GM18519 (cell line): ENCODE measurements at regions not wholly inside any gene's neighbourhood (a gene's known extent, or its start where the extent isn't known, plus 50 kb on each side); places are given as distances from the start of the nearest gene placed in this dataset.
"Not testable (repeated sequence)": the region's sequence is repeated elsewhere in the genome, so short reads cannot be mapped to it uniquely, and the experiment has no call there.

Experiments
- ATAC-seq: cut with Tn5 transposase; IDR thresholded peaks from one replicate; pipeline ENCODE4 v1.9.1; 2021; ENCODE audit warnings: mild to moderate bottlenecking, moderate library complexity; ENCODE audit not compliant: unreplicated experiment, low FRiP score

DNA sequence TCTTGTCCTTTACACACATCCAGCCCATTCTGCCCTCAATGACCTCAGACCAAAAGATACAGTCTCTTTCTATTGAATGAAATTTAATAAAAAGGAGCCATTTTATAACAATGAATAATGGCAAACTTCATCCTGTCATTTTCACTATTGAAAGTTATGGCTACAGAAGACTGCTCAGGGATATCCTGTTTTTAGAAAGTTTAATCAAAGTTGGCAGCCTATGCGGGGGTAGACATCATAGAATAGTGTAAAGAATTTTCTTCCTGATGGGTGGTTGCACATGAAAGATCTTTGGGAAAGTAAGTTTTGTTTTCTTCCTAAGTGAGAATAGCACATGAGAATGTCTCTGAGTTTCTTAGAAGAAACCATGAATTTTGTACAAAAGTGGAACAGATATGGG is 670.4 kb upstream of the CDH6 start:
- ATAC-seq: no peak

DNA sequence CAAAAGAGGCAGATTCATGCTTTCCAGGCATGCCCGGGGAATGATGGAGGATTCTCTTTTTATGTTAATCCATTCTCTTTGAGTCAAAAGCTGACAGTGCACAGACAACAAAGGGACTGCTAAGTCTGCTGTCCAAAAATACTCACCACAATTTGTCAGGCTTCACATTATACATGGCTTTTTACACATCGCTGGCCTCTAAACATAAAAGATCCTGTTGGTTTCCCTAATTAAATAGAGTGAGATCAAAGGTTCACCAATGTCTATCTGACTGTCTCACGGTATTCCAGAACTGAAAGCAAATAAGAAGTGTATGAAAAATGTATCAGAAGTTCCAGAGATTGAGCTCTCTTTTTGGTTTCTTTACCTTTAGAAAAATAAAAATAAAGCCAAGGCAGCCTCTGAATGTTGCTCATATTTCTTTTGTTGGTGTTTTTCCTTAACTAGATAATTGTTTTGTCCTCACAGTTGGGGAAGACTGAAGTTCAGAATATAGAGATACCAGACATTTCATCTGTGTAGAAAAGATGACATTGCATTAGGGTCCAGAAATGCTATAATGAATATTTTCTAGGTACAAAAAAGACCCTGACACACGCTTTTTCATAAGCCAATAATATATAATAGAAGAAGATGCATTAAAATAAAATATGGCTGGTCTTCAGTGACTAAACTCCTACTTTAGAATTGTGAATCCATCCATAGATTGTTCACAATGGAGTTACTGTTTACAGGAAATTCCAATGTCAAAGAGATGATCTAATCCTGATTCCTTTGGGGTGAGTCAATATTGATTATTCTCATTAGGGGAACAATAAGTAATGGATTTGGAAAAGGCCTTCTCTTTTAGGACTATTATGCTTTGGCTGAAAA is 688.2 kb upstream of the CDH6 start:
- ATAC-seq: no peak

DNA sequence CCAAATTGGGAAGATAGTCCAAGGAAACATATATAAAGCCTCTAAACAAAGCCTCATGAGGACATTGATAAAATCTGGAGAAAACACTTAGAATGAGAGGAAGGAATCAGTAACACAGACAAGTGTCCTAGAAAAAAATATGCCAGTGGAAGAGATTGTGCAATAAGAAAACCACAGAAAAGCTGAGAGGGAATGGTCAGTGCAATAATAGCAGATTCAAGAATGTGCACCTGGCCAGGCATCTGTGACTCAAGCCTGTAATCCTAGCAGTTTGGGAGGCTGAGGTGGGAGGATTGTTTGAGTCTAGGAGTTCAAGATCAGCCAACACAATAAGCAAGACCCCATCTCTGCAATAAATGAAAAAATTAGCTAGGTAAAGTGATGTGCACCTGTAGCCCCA is 691.2 kb upstream of the CDH6 start:
- ATAC-seq: no peak

GRCh38 chr5:30501065-30501464 is 692.4 kb upstream of the CDH6 start:
- no peak for ATAC-seq

GRCh38 chr5:30500513-30500912 is 693.0 kb upstream of the CDH6 start:
- no peak for ATAC-seq

DNA sequence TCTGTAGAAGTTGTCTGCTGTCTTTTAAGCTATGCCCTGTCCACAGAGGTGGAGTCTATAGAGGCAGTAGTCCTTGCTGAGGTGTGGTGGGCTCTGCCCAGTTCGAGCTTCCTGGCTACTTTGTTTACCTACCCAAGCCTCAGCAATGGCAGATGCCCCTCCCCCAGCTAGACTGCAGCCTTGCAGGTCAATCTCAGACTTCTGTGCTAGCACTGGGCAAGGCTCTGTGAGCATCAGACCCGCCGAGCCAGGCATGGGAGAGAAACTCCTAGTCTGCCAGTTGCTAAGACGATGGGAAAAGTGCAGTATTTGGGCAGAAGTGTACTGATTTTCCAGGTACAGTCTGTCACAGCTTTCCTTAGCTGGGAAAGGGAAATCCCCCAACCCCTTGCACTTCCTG is 694.1 kb upstream of the CDH6 start:
- no peak for ATAC-seq

DNA sequence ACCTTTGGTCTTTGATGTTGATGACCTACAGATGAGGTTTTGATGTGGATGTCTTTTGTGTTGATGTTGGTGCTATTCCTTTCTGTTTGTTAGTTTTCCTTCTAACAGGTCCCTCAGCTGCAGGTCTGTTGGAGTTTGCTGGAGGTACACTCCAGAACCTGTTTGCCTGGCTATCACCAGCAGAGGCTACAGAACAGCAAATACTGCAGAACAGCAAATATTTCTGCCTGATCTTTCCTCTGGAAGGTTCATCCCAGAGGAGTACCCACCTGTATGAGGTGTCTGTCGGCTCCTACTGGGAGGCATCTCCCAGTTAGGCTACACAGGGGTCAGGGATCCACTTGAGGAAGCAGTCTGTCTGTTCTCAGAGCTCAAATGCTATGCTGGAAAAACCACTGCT is 694.5 kb upstream of the CDH6 start:
- ATAC-seq: no peak

DNA sequence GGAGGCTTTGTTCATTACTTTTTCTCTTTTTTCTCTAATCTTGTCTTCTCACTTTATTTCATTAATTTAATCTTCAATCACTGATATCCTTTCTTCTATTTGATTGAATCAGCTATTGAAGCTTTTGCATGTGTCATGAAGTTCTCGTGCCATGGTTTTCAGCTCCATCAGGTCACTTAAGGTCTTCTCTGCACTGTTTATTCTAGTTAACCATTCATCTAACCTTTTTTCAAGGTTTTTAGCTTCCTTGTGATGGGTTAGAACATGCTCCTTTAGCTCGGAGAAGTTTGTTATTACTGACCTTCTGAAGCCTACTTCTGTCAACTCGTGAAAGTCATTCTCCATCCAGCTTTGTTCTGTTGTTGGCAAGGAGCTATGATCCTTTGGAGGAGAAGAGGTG is 695.0 kb upstream of the CDH6 start:
- ATAC-seq: not testable (repeated sequence)

DNA sequence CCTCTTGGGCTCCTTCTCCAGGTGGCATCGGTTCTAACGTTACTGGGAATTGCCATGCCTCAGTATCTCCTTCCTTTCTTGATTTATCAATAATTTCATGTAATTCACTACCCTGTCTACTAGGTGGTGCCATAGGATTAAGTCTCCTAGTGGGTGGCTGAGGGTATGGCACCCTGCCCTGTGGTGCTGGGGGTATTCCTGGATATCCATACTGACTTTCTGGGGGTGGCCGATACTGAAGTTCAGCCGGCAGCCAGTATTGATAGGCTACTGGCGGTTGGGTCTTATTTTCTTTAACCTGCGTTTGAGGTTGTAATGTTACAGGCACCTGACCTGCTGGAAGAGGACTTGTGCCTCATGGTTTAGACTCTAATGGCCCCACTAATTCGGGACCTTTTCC is 699.4 kb upstream of the CDH6 start:
- not testable (repeated sequence) for ATAC-seq

DNA sequence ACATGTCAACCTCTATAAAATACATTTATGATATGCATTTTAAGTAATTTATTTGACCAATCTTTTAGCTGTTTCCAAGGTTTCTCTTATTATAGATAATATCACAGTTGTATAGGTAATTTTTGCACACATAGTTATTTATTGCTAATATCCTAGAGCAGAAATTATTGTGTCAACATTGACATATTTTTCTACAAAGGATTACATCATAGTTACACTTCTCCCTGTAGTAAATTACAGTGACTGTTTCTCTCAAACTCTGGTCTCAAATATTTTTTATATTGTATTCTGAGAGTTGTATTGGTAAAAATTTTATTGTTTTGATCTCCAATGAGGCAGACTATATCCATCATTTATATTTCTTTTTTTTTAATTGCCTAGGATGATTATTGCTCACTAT is 714.4 kb upstream of the CDH6 start:
- ATAC-seq: no peak

- ATAC-seq: no peak
These were observed 718.1 kb upstream of the CDH6 start for GRCh38 chr5:30475429-30475828.

- ATAC-seq: no peak
These were observed 723.8 kb upstream of the CDH6 start for GRCh38 chr5:30469691-30470090.

DNA sequence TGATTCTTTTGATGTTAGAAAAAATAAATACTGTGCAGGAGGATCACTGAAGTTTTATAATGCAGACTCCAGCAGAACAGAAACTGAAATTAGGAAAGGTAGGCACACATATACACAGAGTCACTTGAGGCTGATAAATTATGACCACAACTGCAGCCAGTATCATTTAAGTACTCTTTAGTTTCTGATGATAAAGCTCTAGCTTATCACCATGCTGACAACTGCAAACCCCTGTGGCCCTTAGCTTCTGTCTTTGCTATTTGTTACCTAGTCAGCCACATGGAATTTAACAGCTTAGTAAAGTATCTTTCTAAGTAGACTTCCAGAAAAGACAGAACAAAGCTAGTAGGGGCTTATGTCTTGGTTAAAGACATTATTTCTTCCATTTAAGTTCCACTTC is 734.8 kb upstream of the CDH6 start:
- no peak for ATAC-seq

- ATAC-seq: not testable (repeated sequence)
These were observed 738.0 kb upstream of the CDH6 start for GRCh38 chr5:30455484-30455883.

DNA sequence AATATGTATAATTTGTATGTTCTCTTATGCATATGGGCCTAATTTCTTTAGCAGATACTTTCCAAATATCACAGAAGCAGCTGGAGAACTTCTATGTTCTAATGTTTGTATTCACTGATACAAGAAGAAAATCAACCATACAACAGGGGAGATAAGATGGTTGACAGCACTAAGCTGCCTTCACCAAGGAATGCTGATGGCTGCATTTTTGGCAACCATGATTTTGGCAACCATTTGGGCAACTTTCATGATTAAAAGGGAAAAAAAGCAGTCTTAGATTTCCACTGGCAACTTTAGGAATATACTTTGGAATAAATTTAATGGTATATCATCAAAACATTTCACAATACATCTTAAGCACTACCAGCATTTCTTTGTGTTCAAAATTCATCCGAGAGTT is 740.3 kb upstream of the CDH6 start:
- ATAC-seq: no peak

DNA sequence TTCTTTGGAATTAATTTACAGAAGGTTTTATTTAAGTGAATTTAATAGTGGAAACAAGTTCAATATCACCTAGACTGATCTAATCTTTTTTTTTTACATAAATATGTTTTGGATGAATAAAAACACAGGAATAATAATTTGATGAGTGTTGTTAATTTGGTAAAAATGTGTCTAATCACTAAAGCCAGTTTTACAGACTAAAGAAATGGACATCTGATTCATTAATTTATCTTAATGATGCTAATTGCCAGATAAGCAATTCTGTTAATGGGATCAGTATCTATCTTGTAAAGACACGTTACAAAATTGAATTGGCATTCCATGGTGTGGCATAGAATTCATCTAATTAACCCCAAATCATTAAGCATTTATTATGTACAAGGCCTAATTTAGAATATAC is 743.3 kb upstream of the CDH6 start:
- ATAC-seq: no peak

DNA sequence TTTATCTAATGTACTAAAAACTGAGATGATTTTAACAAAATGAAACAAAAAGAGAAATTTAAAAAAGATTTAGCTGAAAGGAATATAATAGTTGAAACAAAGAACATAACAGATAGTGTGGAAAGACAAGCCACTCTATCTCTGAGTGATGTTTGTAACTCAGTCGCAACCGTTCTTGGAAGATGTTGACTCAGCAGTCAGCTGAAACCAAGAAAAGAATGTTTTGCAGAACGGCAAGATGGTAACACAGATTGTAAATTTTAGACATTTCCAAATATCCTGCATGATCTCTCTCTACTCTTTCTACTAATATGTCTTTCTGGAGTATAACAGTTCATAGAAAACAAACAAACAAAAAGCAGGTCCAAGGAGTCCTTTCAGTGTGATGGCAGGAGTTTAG is 746.1 kb upstream of the CDH6 start:
- ATAC-seq: no peak

DNA sequence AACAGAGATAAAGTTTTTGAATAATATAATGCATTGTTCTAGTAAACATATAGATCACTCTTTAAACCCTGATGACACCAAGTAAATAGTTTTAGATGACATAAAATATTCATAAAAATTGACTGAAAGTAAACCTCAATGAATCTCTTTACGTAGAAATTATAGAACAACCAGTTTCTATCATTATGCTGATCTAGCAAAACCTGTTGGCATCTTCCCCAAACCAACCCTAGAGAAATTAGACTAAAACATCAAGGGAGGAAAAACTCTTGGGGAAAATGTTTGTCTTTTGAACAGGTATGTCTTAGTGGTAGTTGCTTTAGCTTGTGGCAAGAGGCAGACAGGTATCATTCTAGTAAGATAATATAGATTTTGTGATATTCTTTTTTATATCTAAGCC is 747.0 kb upstream of the CDH6 start:
- ATAC-seq: no peak

- ATAC-seq: no peak
These were observed 754.7 kb upstream of the CDH6 start for GRCh38 chr5:30438785-30439184.

DNA sequence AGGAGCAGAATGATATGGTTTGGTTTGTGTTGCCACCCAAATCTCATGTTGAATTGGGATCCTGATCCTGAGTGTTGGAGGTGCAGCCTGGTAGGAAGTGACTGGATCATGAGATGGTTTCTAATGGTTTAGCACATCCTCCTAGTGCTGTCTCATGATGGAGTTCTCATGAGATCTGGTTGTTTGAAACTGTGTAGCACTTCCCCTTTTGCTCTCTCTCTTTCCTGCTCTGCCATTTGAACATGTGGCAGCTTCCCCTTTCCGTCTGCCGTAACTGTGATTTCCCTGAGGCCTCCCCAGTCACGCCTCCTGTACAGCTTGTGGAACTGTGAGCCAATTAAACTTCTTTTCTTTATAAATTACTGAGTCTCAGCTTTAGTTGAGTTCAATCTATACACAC is 756.8 kb upstream of the CDH6 start:
- no peak for ATAC-seq

DNA sequence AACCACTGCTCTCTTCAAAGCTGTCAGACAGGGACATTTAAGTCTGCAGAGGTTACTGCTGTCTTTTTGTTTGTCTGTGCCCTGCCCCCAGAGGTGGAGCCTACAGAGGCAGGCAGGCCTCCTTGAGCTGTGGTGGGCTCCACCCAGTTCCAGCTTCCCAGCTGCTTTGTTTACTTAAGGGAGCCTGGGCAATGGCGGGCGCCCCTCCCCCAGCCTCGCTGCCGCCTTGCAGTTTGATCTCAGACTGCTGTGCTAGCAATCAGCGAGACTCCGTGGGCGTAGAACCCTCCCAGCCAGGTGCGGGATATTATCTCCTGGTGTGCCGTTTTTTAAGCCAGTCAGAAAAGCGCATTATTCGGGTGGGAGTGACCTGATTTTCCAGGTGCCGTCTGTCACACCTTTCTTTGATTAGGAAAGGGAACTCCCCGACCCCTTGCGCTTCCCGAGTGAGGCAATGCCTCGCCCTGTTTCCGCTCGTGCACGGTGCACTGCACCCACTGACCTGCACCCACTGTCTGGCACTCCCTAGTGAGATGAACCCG is 764.5 kb upstream of the CDH6 start:
- not testable (repeated sequence) for ATAC-seq

GRCh38 chr5:30414078-30414477 is 779.4 kb upstream of the CDH6 start:
- ATAC-seq: no peak
